Brain microvascular endothelial cell (primary cell): ENCODE measurements at regions not wholly inside any gene's neighbourhood (a gene's known extent, or its start where the extent isn't known, plus 50 kb on each side); places are given as distances from the start of the nearest gene placed in this dataset.

ENCODE experiments used
- DNase-seq: peaks from one replicate; pipeline ENCODE4 v3.0.0-alpha.2; 2020
- H3K27ac ChIP-seq: fragments of 250-450 bp; sonication (Bioruptor Pico); 2 replicates; pipeline ENCODE4 v1.5.1; 2020; ENCODE audit warnings: mild to moderate bottlenecking, moderate library complexity
- H3K27me3 ChIP-seq: fragments of 250-450 bp; sonication (Bioruptor Pico); replicated peaks from 2 replicates; pipeline ENCODE4 v1.5.1; 2020; ENCODE audit warnings: mild to moderate bottlenecking
- H3K36me3 ChIP-seq: fragments of 250-450 bp; sonication (Bioruptor Pico); replicated peaks from 2 replicates; pipeline ENCODE4 v1.5.1; 2020; ENCODE audit warnings: mild to moderate bottlenecking
- H3K4me3 ChIP-seq: 2 replicates; pipeline ENCODE4 v1.5.1; 2011; ENCODE audit warnings: low read depth, mild to moderate bottlenecking, control low read depth, low read length, moderate library complexity
- in situ Hi-C: cut with HindIII; loops from 2 replicates; pipeline ENCODE4 v1.10.0; 2017; ENCODE audit warnings: low sequenced_read_pairs, low pct_ligation_motif_present
- TF ChIP-seq, protein P1 (sequence below): IDR thresholded peaks from 2 replicates; pipeline ENCODE4 v1.5.1; 2011; ENCODE audit warnings: low read depth, mild to moderate bottlenecking, moderate library complexity, low read length, control low read depth, inconsistent platforms; ENCODE audit errors: missing control alignments

DNA sequence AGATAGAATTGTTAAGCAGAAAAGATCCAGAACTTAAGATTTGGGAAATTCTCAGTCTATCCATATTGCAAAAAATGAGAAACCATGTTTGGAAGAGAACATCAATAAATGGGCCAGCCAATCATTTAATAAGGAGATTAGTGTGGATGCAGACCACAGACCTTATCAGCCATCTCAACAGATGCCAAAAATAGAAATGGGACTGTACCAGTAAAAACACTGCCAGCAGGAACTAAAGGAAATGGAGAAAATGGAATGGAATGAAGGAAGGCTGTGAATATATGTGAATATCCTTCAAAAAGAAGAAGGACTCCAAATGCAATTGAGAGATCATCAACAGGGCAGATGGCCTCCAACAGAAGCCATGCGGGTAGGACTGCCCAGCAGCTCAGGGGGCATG lies 52.7 kb upstream of the ZNF618 start:
- DNase-seq = peak; percentile 11
- in situ Hi-C loops = no loop called here
- TF ChIP-seq, protein P1, sequence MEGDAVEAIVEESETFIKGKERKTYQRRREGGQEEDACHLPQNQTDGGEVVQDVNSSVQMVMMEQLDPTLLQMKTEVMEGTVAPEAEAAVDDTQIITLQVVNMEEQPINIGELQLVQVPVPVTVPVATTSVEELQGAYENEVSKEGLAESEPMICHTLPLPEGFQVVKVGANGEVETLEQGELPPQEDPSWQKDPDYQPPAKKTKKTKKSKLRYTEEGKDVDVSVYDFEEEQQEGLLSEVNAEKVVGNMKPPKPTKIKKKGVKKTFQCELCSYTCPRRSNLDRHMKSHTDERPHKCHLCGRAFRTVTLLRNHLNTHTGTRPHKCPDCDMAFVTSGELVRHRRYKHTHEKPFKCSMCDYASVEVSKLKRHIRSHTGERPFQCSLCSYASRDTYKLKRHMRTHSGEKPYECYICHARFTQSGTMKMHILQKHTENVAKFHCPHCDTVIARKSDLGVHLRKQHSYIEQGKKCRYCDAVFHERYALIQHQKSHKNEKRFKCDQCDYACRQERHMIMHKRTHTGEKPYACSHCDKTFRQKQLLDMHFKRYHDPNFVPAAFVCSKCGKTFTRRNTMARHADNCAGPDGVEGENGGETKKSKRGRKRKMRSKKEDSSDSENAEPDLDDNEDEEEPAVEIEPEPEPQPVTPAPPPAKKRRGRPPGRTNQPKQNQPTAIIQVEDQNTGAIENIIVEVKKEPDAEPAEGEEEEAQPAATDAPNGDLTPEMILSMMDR = no peak
- Histone ChIP-seq H3K27me3 (no peaks in the 10 kb centered on the region), H3K36me3 (no peaks in the 10 kb centered on the region), H3K27ac (no peak overlapping the region), H3K4me3 (no peak overlapping the region)
